ENCODE measurements at regions not wholly inside any gene's neighbourhood (a gene's known extent, or its start where the extent isn't known, plus 50 kb on each side); places are given as distances from the start of the nearest gene placed in this dataset.
"Not testable (repeated sequence)": the region's sequence is repeated elsewhere in the genome, so short reads cannot be mapped to it uniquely, and the experiment has no call there.

GRCh38 chr6:135728589-135728988, 122.9 kb upstream of the PDE7B start:
- Histone ChIP-seq H3K36me3 (ENCODE audit: low read length) (no peaks in the 10 kb centered on the region), H3K9ac (ENCODE audit: low read length) (no peak overlapping the region), H3K4me3 (ENCODE audit: insufficient read depth, low read length, poor library complexity, severe bottlenecking) (no peak overlapping the region), H3K27ac (ENCODE audit: low read depth, low read length) (no peak overlapping the region), H2AFZ (ENCODE audit: low read depth, low read length, severe bottlenecking) (no peak overlapping the region), H3K9me3 (ENCODE audit: insufficient read depth, low read length) (no peaks in the 10 kb centered on the region), H3K9me2 (replicated peaks; ENCODE audit: insufficient read depth, low read length) (no peaks in the 10 kb centered on the region), H3K27me3 (ENCODE audit: low read length) (no peaks in the 10 kb centered on the region), H3K79me2 (ENCODE audit: insufficient read depth, low read length) (no peaks in the 10 kb centered on the region), H4K20me1 (ENCODE audit: low read depth, low read length) (no peaks in the 10 kb centered on the region), H3K4me2 (ENCODE audit: low read depth, low read length, poor library complexity, severe bottlenecking) (no peak overlapping the region), H3F3A (ENCODE audit: insufficient read depth) (no peaks in the 10 kb centered on the region)
- TF ChIP-seq CTCF (IDR thresholded peaks at IDR 0.05; ENCODE audit: insufficient read depth, low read length, poor library complexity, severe bottlenecking) (no peak), EZH2phosphoT487 (conservative IDR thresholded peaks at IDR 0.05; ENCODE audit: low read length) (no peak)

- H3K9me2 ChIP-seq (replicated peaks; ENCODE audit: insufficient read depth, low read length): no peaks in the 10 kb centered on the region
- no peak overlapping the region for H2AFZ ChIP-seq (ENCODE audit: low read depth, low read length, severe bottlenecking)
- no peaks in the 10 kb centered on the region for H3K79me2 ChIP-seq (ENCODE audit: insufficient read depth, low read length)
- H3K9ac ChIP-seq (ENCODE audit: low read length): no peak overlapping the region
- H3K4me3 ChIP-seq (ENCODE audit: insufficient read depth, low read length, poor library complexity, severe bottlenecking): no peak overlapping the region
- H3K4me2 ChIP-seq (ENCODE audit: low read depth, low read length, poor library complexity, severe bottlenecking): no peak overlapping the region
- H3K36me3 ChIP-seq (ENCODE audit: low read length): no peaks in the 10 kb centered on the region
- H4K20me1 ChIP-seq (ENCODE audit: low read depth, low read length): no peaks in the 10 kb centered on the region
- TF ChIP-seq EZH2phosphoT487 (conservative IDR thresholded peaks at IDR 0.05; ENCODE audit: low read length) (no peak), CTCF (IDR thresholded peaks at IDR 0.05; ENCODE audit: insufficient read depth, low read length, poor library complexity, severe bottlenecking) (no peak)
- H3K27ac ChIP-seq (ENCODE audit: low read depth, low read length): no peak overlapping the region
- H3K27me3 ChIP-seq (ENCODE audit: low read length): no peaks in the 10 kb centered on the region
- H3F3A ChIP-seq (ENCODE audit: insufficient read depth): no peaks in the 10 kb centered on the region
- H3K9me3 ChIP-seq (ENCODE audit: insufficient read depth, low read length): no peaks in the 10 kb centered on the region
Observed at GRCh38 chr6:135731116-135731515, 120.4 kb upstream of the PDE7B start.

- not testable (repeated sequence) for H2AFZ ChIP-seq (ENCODE audit: low read depth, low read length, severe bottlenecking); H3K4me2 ChIP-seq (ENCODE audit: low read depth, low read length, poor library complexity, severe bottlenecking); H3K27me3 ChIP-seq (ENCODE audit: low read length); H3K9me3 ChIP-seq (ENCODE audit: insufficient read depth, low read length); H3K79me2 ChIP-seq (ENCODE audit: insufficient read depth, low read length); H3K9me2 ChIP-seq (replicated peaks; ENCODE audit: insufficient read depth, low read length); H3K27ac ChIP-seq (ENCODE audit: low read depth, low read length); H3K36me3 ChIP-seq (ENCODE audit: low read length); H3K9ac ChIP-seq (ENCODE audit: low read length); H3K4me3 ChIP-seq (ENCODE audit: insufficient read depth, low read length, poor library complexity, severe bottlenecking); H4K20me1 ChIP-seq (ENCODE audit: low read depth, low read length); H3F3A ChIP-seq (ENCODE audit: insufficient read depth)
Observed at GRCh38 chr6:135736351-135736750, 115.2 kb upstream of the PDE7B start.

GRCh38 chr6:135738636-135739035, 112.9 kb upstream of the PDE7B start:
- H3K27me3 ChIP-seq (ENCODE audit: low read length): no peaks in the 10 kb centered on the region
- no peaks in the 10 kb centered on the region for H3K9me3 ChIP-seq (ENCODE audit: insufficient read depth, low read length)
- H3F3A ChIP-seq (ENCODE audit: insufficient read depth): no peaks in the 10 kb centered on the region
- H4K20me1 ChIP-seq (ENCODE audit: low read depth, low read length): no peaks in the 10 kb centered on the region
- TF ChIP-seq CTCF (IDR thresholded peaks at IDR 0.05; ENCODE audit: insufficient read depth, low read length, poor library complexity, severe bottlenecking): no peak
- H3K36me3 ChIP-seq (ENCODE audit: low read length): no peaks in the 10 kb centered on the region
- H3K4me3 ChIP-seq (ENCODE audit: insufficient read depth, low read length, poor library complexity, severe bottlenecking): no peak overlapping the region
- H3K9ac ChIP-seq (ENCODE audit: low read length): no peak overlapping the region
- H3K4me2 ChIP-seq (ENCODE audit: low read depth, low read length, poor library complexity, severe bottlenecking): no peak overlapping the region
- H3K9me2 ChIP-seq (replicated peaks; ENCODE audit: insufficient read depth, low read length): no peaks in the 10 kb centered on the region
- no peak overlapping the region for H3K27ac ChIP-seq (ENCODE audit: low read depth, low read length)
- no peaks in the 10 kb centered on the region for H3K79me2 ChIP-seq (ENCODE audit: insufficient read depth, low read length)
- no peak overlapping the region for H2AFZ ChIP-seq (ENCODE audit: low read depth, low read length, severe bottlenecking)

All from SU-DHL-6 (cell line).